ENCODE measurements at regions not wholly inside any gene's neighbourhood (a gene's known extent, or its start where the extent isn't known, plus 50 kb on each side); places are given as distances from the start of the nearest gene placed in this dataset.

GRCh38 chr6:43948527-43949485 is 178.4 kb downstream of the MRPL14 start:
- H3K9ac ChIP-seq (ENCODE audit: control insufficient read depth, insufficient read depth, low read length) = no peak overlapping the region
- BruUV-seq (replicated peaks) = no TSS peak
- no peaks in the 10 kb centered on the region for H3K4me1 ChIP-seq (ENCODE audit: control insufficient read depth, insufficient read depth, low read length)
- in situ Hi-C loops (cut with MboI) = no loop called here
- no peaks in the 10 kb centered on the region for H3K36me3 ChIP-seq (ENCODE audit: control insufficient read depth in 2 of 2, insufficient read depth in 2 of 2, low read length in 1 of 2)
- no peak overlapping the region for H3K27ac ChIP-seq (ENCODE audit: control insufficient read depth, insufficient read depth)
- intact Hi-C loops (cut with micrococcal nuclease; ENCODE audit: unreplicated experiment) = no loop called here
- peaks cover 10% of the 10 kb centered on the region; the same call in 2 of the 3 replicates for H3K9me3 ChIP-seq (replicated peaks; ENCODE audit: control insufficient read depth, insufficient read depth, low read length)
- H4K20me1 ChIP-seq (ENCODE audit: control insufficient read depth, insufficient read depth) = no peaks in the 10 kb centered on the region
- H3K27me3 ChIP-seq (replicated peaks in 1 of 2; ENCODE audit: control insufficient read depth in 2 of 2, insufficient read depth in 2 of 2, low read length in 1 of 2) = no peaks in the 10 kb centered on the region
- no peak for DNase-seq (ENCODE audit: low read depth, low spot score)
- WGBS (ENCODE audit: insufficient coverage, insufficient replicate concordance, low lambda C conversion rate, missing lambda C conversion rate) = 28% methylated on average over 5 of the region's 5 CpGs
- H2AFZ ChIP-seq (ENCODE audit: control insufficient read depth, low read depth, low read length) = no peak overlapping the region
- ChIA-PET CTCF (interaction anchor here (0.7 to 3.6 kb wide), 4 partner anchors 26 to 179 kb away, joined by 3 to 15 read pairs (median 3); partner anchors contain the start of gene VEGFA), RAD21 (ENCODE audit: unreplicated experiment) (interaction anchor here (1.2 kb wide), 2 partner anchors 14 to 36 kb away, joined by 3 to 4 read pairs; no protein-coding TSS in a partner anchor), POLR2A (no interaction called here), SMC1A (ENCODE audit: uncharacterized antibody, unreplicated experiment) (interaction anchor here (0.7 to 1.9 kb wide), 3 partner anchors 9 to 126 kb away, joined by 3 to 5 read pairs (median 3); no protein-coding TSS in a partner anchor)
- TF ChIP-seq LARP7 (IDR thresholded peaks at IDR 0.05) (no peak), MEF2B (IDR thresholded peaks at IDR 0.05; ENCODE audit: partially characterized antibody, poor library complexity, severe bottlenecking) (no peak), PML (IDR thresholded peaks at IDR 0.05; ENCODE audit: low read length) (no peak), SKIL (IDR thresholded peaks at IDR 0.05; ENCODE audit: low read depth, poor library complexity, severe bottlenecking) (no peak), CHD1 (IDR thresholded peaks at IDR 0.05; ENCODE audit: low read depth, low read length) (no peak), NR2C1 (IDR thresholded peaks at IDR 0.05) (no peak), USF1 (IDR thresholded peaks at IDR 0.05; ENCODE audit: borderline replicate concordance, extremely low read length, insufficient read depth, low read depth, low read length) (no peak), RFX5 (IDR thresholded peaks at IDR 0.05; ENCODE audit: low read depth, low read length) (no peak), IKZF2 (IDR thresholded peaks at IDR 0.05) (no peak), DPF2 (IDR thresholded peaks at IDR 0.05) (no peak), KAT2A (conservative IDR thresholded peaks at IDR 0.05; ENCODE audit: control insufficient read depth, low read depth, low read length) (no peak), HDGF (IDR thresholded peaks at IDR 0.05) (no peak), RB1 (IDR thresholded peaks at IDR 0.05; ENCODE audit: borderline replicate concordance) (no peak)
- no peaks in the 10 kb centered on the region for H3K79me2 ChIP-seq (ENCODE audit: control insufficient read depth, insufficient read depth, low read length)
- H3K4me3 ChIP-seq = no peak overlapping the region
- no peak overlapping the region for H3K4me2 ChIP-seq (ENCODE audit: control insufficient read depth, insufficient read depth)
- FAIRE-seq = no peak
- no peak for ATAC-seq
